GM23338 (cell line): ENCODE measurements at regions not wholly inside any gene's neighbourhood (a gene's known extent, or its start where the extent isn't known, plus 50 kb on each side); places are given as distances from the start of the nearest gene placed in this dataset.

Experiments
- CREB1 ChIP-seq: fragments of 250-450 bp; sonication (Bioruptor Pico); IDR thresholded peaks from 2 replicates; pipeline ENCODE4 v1.5.0; 2020; ENCODE audit warnings: low read depth, mild to moderate bottlenecking, moderate library complexity
- EZH2 ChIP-seq: fragments of 200-600 bp; sonication (generic); IDR thresholded peaks from one replicate; pipeline ENCODE4 v1.8.0; 2017; ENCODE audit warnings: antibody characterized with exemption, mild to moderate bottlenecking, low read depth; ENCODE audit not compliant: unreplicated experiment
- EZH2phosphoT487 ChIP-seq: fragments of 200-600 bp; sonication (generic); IDR thresholded peaks from one replicate; pipeline ENCODE4 v1.8.1; 2018; ENCODE audit warnings: antibody characterized with exemption; ENCODE audit not compliant: unreplicated experiment
- JUNB ChIP-seq: IDR thresholded peaks from one replicate; pipeline ENCODE4 v1.6.1; 2016; ENCODE audit warnings: antibody characterized with exemption; ENCODE audit not compliant: unreplicated experiment
- NANOG ChIP-seq: IDR thresholded peaks from 2 replicates; pipeline ENCODE4 v1.6.1; 2016; ENCODE audit warnings: antibody characterized with exemption, borderline replicate concordance
- REST ChIP-seq: IDR thresholded peaks from one replicate; pipeline ENCODE4 v1.6.1; 2018; ENCODE audit warnings: antibody characterized with exemption; ENCODE audit not compliant: unreplicated experiment
- TF ChIP-seq, protein P1 (sequence below): fragments of 250-450 bp; sonication (Bioruptor Pico); IDR thresholded peaks from 2 replicates; pipeline ENCODE4 v1.5.0; 2020; ENCODE audit warnings: mild to moderate bottlenecking, moderate library complexity
- TF ChIP-seq, protein P2 (sequence below): IDR thresholded peaks from 2 replicates; pipeline ENCODE4 v1.6.1; 2016; ENCODE audit warnings: antibody characterized with exemption

GRCh38 chr4:184322328-184323025 is 104.8 kb upstream of the ENPP6 start (continued):
- TF ChIP-seq, protein P1, sequence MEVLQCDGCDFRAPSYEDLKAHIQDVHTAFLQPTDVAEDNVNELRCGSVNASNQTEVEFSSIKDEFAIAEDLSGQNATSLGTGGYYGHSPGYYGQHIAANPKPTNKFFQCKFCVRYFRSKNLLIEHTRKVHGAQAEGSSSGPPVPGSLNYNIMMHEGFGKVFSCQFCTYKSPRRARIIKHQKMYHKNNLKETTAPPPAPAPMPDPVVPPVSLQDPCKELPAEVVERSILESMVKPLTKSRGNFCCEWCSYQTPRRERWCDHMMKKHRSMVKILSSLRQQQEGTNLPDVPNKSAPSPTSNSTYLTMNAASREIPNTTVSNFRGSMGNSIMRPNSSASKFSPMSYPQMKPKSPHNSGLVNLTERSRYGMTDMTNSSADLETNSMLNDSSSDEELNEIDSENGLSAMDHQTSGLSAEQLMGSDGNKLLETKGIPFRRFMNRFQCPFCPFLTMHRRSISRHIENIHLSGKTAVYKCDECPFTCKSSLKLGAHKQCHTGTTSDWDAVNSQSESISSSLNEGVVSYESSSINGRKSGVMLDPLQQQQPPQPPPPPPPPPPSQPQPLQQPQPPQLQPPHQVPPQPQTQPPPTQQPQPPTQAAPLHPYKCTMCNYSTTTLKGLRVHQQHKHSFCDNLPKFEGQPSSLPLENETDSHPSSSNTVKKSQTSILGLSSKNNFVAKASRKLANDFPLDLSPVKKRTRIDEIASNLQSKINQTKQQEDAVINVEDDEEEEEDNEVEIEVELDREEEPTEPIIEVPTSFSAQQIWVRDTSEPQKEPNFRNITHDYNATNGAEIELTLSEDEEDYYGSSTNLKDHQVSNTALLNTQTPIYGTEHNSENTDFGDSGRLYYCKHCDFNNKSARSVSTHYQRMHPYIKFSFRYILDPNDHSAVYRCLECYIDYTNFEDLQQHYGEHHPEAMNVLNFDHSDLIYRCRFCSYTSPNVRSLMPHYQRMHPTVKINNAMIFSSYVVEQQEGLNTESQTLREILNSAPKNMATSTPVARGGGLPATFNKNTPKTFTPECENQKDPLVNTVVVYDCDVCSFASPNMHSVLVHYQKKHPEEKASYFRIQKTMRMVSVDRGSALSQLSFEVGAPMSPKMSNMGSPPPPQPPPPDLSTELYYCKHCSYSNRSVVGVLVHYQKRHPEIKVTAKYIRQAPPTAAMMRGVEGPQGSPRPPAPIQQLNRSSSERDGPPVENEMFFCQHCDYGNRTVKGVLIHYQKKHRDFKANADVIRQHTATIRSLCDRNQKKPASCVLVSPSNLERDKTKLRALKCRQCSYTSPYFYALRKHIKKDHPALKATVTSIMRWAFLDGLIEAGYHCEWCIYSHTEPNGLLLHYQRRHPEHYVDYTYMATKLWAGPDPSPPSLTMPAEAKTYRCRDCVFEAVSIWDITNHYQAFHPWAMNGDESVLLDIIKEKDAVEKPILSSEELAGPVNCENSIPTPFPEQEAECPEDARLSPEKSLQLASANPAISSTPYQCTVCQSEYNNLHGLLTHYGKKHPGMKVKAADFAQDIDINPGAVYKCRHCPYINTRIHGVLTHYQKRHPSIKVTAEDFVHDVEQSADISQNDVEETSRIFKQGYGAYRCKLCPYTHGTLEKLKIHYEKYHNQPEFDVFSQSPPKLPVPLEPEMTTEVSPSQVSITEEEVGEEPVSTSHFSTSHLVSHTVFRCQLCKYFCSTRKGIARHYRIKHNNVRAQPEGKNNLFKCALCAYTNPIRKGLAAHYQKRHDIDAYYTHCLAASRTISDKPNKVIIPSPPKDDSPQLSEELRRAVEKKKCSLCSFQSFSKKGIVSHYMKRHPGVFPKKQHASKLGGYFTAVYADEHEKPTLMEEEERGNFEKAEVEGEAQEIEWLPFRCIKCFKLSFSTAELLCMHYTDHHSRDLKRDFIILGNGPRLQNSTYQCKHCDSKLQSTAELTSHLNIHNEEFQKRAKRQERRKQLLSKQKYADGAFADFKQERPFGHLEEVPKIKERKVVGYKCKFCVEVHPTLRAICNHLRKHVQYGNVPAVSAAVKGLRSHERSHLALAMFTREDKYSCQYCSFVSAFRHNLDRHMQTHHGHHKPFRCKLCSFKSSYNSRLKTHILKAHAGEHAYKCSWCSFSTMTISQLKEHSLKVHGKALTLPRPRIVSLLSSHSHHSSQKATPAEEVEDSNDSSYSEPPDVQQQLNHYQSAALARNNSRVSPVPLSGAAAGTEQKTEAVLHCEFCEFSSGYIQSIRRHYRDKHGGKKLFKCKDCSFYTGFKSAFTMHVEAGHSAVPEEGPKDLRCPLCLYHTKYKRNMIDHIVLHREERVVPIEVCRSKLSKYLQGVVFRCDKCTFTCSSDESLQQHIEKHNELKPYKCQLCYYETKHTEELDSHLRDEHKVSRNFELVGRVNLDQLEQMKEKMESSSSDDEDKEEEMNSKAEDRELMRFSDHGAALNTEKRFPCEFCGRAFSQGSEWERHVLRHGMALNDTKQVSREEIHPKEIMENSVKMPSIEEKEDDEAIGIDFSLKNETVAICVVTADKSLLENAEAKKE (CRISPR knock-in tag): no peak
- TF ChIP-seq EZH2 (no peak), NANOG (no peak), EZH2phosphoT487 (no peak), REST (no peak), JUNB (no peak), CREB1 (CRISPR knock-in tag) (no peak)
- TF ChIP-seq, protein P2, sequence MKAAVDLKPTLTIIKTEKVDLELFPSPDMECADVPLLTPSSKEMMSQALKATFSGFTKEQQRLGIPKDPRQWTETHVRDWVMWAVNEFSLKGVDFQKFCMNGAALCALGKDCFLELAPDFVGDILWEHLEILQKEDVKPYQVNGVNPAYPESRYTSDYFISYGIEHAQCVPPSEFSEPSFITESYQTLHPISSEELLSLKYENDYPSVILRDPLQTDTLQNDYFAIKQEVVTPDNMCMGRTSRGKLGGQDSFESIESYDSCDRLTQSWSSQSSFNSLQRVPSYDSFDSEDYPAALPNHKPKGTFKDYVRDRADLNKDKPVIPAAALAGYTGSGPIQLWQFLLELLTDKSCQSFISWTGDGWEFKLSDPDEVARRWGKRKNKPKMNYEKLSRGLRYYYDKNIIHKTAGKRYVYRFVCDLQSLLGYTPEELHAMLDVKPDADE: no peak
